ENCODE measurements at regions not wholly inside any gene's neighbourhood (a gene's known extent, or its start where the extent isn't known, plus 50 kb on each side); places are given as distances from the start of the nearest gene placed in this dataset.

- no peaks in the 10 kb centered on the region for H3K9me3 ChIP-seq
- no peak overlapping the region for H3K4me3 ChIP-seq
- H3K27me3 ChIP-seq (ENCODE audit: low read depth) = no peaks in the 10 kb centered on the region
- no peaks in the 10 kb centered on the region for H3K4me1 ChIP-seq
- DNase-seq (ENCODE audit: low spot score in 2 of 2) = no peak
- in situ Hi-C loops (cut with MboI; ENCODE audit: low sequenced_read_pairs) = no loop called here
- H3K36me3 ChIP-seq (replicated peaks) = no peaks in the 10 kb centered on the region
Measured at GRCh38 chr3:16102187-16102561, 72.3 kb upstream of the GALNT15 start.

- no peaks in the 10 kb centered on the region for H3K27me3 ChIP-seq (ENCODE audit: low read depth)
- DNase-seq (ENCODE audit: low spot score in 2 of 2) = no peak
- in situ Hi-C loops (cut with MboI; ENCODE audit: low sequenced_read_pairs) = no loop called here
Measured at GRCh38 chr3:16102905-16103364, 71.5 kb upstream of the GALNT15 start.

GRCh38 chr3:16103472-16103871 lies 71.0 kb upstream of the GALNT15 start:
- DNase-seq (ENCODE audit: low spot score in 2 of 2) = no peak
- in situ Hi-C loops (cut with MboI; ENCODE audit: low sequenced_read_pairs) = no loop called here

More at GRCh38 chr3:16102905-16103364, 71.5 kb upstream of the GALNT15 start:
- Histone ChIP-seq H3K36me3 (replicated peaks) (no peaks in the 10 kb centered on the region), H3K4me1 (no peaks in the 10 kb centered on the region), H3K4me3 (no peak overlapping the region), H3K9me3 (no peaks in the 10 kb centered on the region)

GRCh38 chr3:16104156-16104555 lies 70.3 kb upstream of the GALNT15 start:
- Histone ChIP-seq H3K36me3 (replicated peaks) (no peaks in the 10 kb centered on the region), H3K4me3 (no peak overlapping the region), H3K4me1 (no peaks in the 10 kb centered on the region), H3K27me3 (ENCODE audit: low read depth) (no peaks in the 10 kb centered on the region), H3K9me3 (no peaks in the 10 kb centered on the region)
- no peak for DNase-seq (ENCODE audit: low spot score in 2 of 2)
- in situ Hi-C loops (cut with MboI; ENCODE audit: low sequenced_read_pairs) = no loop called here

More at GRCh38 chr3:16103472-16103871, 71.0 kb upstream of the GALNT15 start:
- Histone ChIP-seq H3K36me3 (replicated peaks) (no peaks in the 10 kb centered on the region), H3K27me3 (ENCODE audit: low read depth) (no peaks in the 10 kb centered on the region), H3K4me1 (no peaks in the 10 kb centered on the region), H3K9me3 (no peaks in the 10 kb centered on the region), H3K4me3 (no peak overlapping the region)

GRCh38 chr3:16106050-16106449 lies 68.4 kb upstream of the GALNT15 start:
- H3K36me3 ChIP-seq (replicated peaks) = no peaks in the 10 kb centered on the region
- no peaks in the 10 kb centered on the region for H3K27me3 ChIP-seq (ENCODE audit: low read depth)
- in situ Hi-C loops (cut with MboI; ENCODE audit: low sequenced_read_pairs) = no loop called here
- H3K4me3 ChIP-seq = no peak overlapping the region
- no peaks in the 10 kb centered on the region for H3K9me3 ChIP-seq
- H3K4me1 ChIP-seq = no peaks in the 10 kb centered on the region
- no peak for DNase-seq (ENCODE audit: low spot score in 2 of 2)

- in situ Hi-C loops (cut with MboI; ENCODE audit: low sequenced_read_pairs) = no loop called here
- Histone ChIP-seq H3K9me3 (no peaks in the 10 kb centered on the region), H3K4me3 (no peak overlapping the region), H3K4me1 (no peaks in the 10 kb centered on the region), H3K27me3 (ENCODE audit: low read depth) (no peaks in the 10 kb centered on the region), H3K36me3 (replicated peaks) (no peaks in the 10 kb centered on the region)
- DNase-seq (ENCODE audit: low spot score in 2 of 2) = no peak
Measured at GRCh38 chr3:16108424-16108823, 66.1 kb upstream of the GALNT15 start.

GRCh38 chr3:16109929-16110328 lies 64.6 kb upstream of the GALNT15 start:
- in situ Hi-C loops (cut with MboI; ENCODE audit: low sequenced_read_pairs) = no loop called here
- no peak for DNase-seq (ENCODE audit: low spot score in 2 of 2)
- no peak overlapping the region for H3K4me3 ChIP-seq
- H3K9me3 ChIP-seq = no peaks in the 10 kb centered on the region
- no peaks in the 10 kb centered on the region for H3K36me3 ChIP-seq (replicated peaks)
- no peaks in the 10 kb centered on the region for H3K27me3 ChIP-seq (ENCODE audit: low read depth)
- H3K4me1 ChIP-seq = no peaks in the 10 kb centered on the region

- H3K4me1 ChIP-seq = no peaks in the 10 kb centered on the region
- H3K9me3 ChIP-seq = no peaks in the 10 kb centered on the region
- H3K27me3 ChIP-seq (ENCODE audit: low read depth) = no peaks in the 10 kb centered on the region
- in situ Hi-C loops (cut with MboI; ENCODE audit: low sequenced_read_pairs) = no loop called here
- no peak for DNase-seq (ENCODE audit: low spot score in 2 of 2)
- no peaks in the 10 kb centered on the region for H3K36me3 ChIP-seq (replicated peaks)
- H3K4me3 ChIP-seq = no peak overlapping the region
Measured at GRCh38 chr3:16112910-16113504, 61.5 kb upstream of the GALNT15 start.

- DNase-seq (ENCODE audit: low spot score in 2 of 2) = no peak
- in situ Hi-C loops (cut with MboI; ENCODE audit: low sequenced_read_pairs) = no loop called here
- H3K4me1 ChIP-seq = no peaks in the 10 kb centered on the region
Measured at GRCh38 chr3:16113704-16114103, 60.8 kb upstream of the GALNT15 start.

GRCh38 chr3:16114429-16114828 lies 60.1 kb upstream of the GALNT15 start:
- Histone ChIP-seq H3K36me3 (replicated peaks) (no peaks in the 10 kb centered on the region), H3K27me3 (ENCODE audit: low read depth) (no peaks in the 10 kb centered on the region), H3K4me1 (no peaks in the 10 kb centered on the region), H3K9me3 (no peaks in the 10 kb centered on the region), H3K4me3 (no peak overlapping the region)
- in situ Hi-C loops (cut with MboI; ENCODE audit: low sequenced_read_pairs) = no loop called here
- no peak for DNase-seq (ENCODE audit: low spot score in 2 of 2)

More at GRCh38 chr3:16113704-16114103, 60.8 kb upstream of the GALNT15 start:
- Histone ChIP-seq H3K9me3 (no peaks in the 10 kb centered on the region), H3K27me3 (ENCODE audit: low read depth) (no peaks in the 10 kb centered on the region), H3K36me3 (replicated peaks) (no peaks in the 10 kb centered on the region), H3K4me3 (no peak overlapping the region)

GRCh38 chr3:16114930-16115329 lies 59.5 kb upstream of the GALNT15 start:
- in situ Hi-C loops (cut with MboI; ENCODE audit: low sequenced_read_pairs) = no loop called here

GRCh38 chr3:16118396-16118795 lies 56.1 kb upstream of the GALNT15 start:
- H3K27me3 ChIP-seq (ENCODE audit: low read depth) = no peaks in the 10 kb centered on the region
- no peaks in the 10 kb centered on the region for H3K36me3 ChIP-seq (replicated peaks)
- no peak overlapping the region for H3K4me3 ChIP-seq
- no peaks in the 10 kb centered on the region for H3K9me3 ChIP-seq
- in situ Hi-C loops (cut with MboI; ENCODE audit: low sequenced_read_pairs) = no loop called here
- no peak for DNase-seq (ENCODE audit: low spot score in 2 of 2)
- no peaks in the 10 kb centered on the region for H3K4me1 ChIP-seq

More at GRCh38 chr3:16114930-16115329, 59.5 kb upstream of the GALNT15 start:
- H3K9me3 ChIP-seq = no peaks in the 10 kb centered on the region
- no peak overlapping the region for H3K4me3 ChIP-seq
- no peaks in the 10 kb centered on the region for H3K36me3 ChIP-seq (replicated peaks)
- no peaks in the 10 kb centered on the region for H3K4me1 ChIP-seq
- H3K27me3 ChIP-seq (ENCODE audit: low read depth) = no peaks in the 10 kb centered on the region
- no peak for DNase-seq (ENCODE audit: low spot score in 2 of 2)

GRCh38 chr3:16119887-16120286 lies 54.6 kb upstream of the GALNT15 start:
- Histone ChIP-seq H3K36me3 (replicated peaks) (no peaks in the 10 kb centered on the region), H3K9me3 (no peaks in the 10 kb centered on the region), H3K27me3 (ENCODE audit: low read depth) (no peaks in the 10 kb centered on the region), H3K4me3 (no peak overlapping the region), H3K4me1 (no peaks in the 10 kb centered on the region)
- in situ Hi-C loops (cut with MboI; ENCODE audit: low sequenced_read_pairs) = no loop called here
- DNase-seq (ENCODE audit: low spot score in 2 of 2) = no peak

- no peaks in the 10 kb centered on the region for H3K36me3 ChIP-seq (replicated peaks)
- in situ Hi-C loops (cut with MboI; ENCODE audit: low sequenced_read_pairs) = no loop called here
- DNase-seq (ENCODE audit: low spot score in 2 of 2) = no peak
Measured at GRCh38 chr3:16121391-16121790, 53.1 kb upstream of the GALNT15 start.

GRCh38 chr3:16122155-16122554 lies 52.3 kb upstream of the GALNT15 start:
- in situ Hi-C loops (cut with MboI; ENCODE audit: low sequenced_read_pairs) = no loop called here
- no peak for DNase-seq (ENCODE audit: low spot score in 2 of 2)
- no peaks in the 10 kb centered on the region for H3K36me3 ChIP-seq (replicated peaks)
- no peaks in the 10 kb centered on the region for H3K27me3 ChIP-seq (ENCODE audit: low read depth)
- H3K4me1 ChIP-seq = no peaks in the 10 kb centered on the region
- H3K4me3 ChIP-seq = no peak overlapping the region
- no peaks in the 10 kb centered on the region for H3K9me3 ChIP-seq

More at GRCh38 chr3:16121391-16121790, 53.1 kb upstream of the GALNT15 start:
- H3K27me3 ChIP-seq (ENCODE audit: low read depth) = no peaks in the 10 kb centered on the region
- H3K9me3 ChIP-seq = no peaks in the 10 kb centered on the region
- no peaks in the 10 kb centered on the region for H3K4me1 ChIP-seq
- no peak overlapping the region for H3K4me3 ChIP-seq

All from HAP-1 (cell line).